ENCODE measurements at regions not wholly inside any gene's neighbourhood (a gene's known extent, or its start where the extent isn't known, plus 50 kb on each side); places are given as distances from the start of the nearest gene placed in this dataset.

DNA sequence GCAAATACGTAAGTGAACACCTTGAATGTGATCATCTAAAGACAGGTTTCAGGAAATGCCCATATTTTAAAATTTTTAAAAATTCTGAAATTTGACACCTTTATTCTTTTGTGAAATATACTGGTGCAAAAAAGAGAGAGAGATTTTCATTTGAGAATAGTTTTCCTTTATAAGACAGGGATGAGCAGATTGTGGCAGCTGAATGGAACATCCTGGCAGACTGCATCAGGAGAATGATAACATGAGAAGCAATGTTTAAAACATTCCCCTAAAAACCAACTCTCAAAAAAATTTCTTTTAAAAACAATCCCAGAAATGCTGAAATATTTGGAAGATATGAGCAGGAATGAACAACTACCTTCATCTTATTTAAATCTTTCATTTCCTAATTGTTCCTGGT lies 744.8 kb upstream of the ID2 start:
- Histone ChIP-seq H3K27me3 (replicated peaks; ENCODE audit: insufficient read depth) (no peaks in the 10 kb centered on the region), H3K27ac (no peak overlapping the region), H3K4me3 (no peak overlapping the region), H3K4me1 (ENCODE audit: control insufficient read depth in 1 of 2, low read depth in 2 of 2) (no peaks in the 10 kb centered on the region), H3K9me3 (no peaks in the 10 kb centered on the region), H3K36me3 (no peaks in the 10 kb centered on the region)
- ATAC-seq (ENCODE audit: insufficient number of reproducible peaks, low FRiP score, low read depth) (no peak), DNase-seq (ENCODE audit: low spot score) (no peak)
- no peak for TF ChIP-seq CTCF (IDR thresholded peaks at IDR 0.05)

DNA sequence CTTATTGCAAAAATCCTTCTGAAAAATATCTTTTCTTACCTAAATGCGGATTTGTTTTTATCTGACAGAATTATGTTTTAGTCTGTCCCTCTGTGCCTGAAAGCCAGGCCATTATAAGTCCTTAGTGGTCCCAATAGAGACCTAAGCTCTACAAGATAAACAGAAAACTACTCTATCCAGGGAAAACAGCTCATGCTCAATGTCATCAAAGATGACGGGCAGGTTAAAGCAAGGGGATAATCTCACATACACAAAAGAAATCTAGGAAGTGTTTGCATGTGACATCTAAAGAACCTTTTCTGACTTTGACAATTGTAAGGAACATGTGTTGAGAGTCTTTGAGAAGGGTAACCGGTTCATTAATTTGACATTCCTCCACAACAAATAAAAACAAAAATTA lies 741.1 kb upstream of the ID2 start:
- H3K9me3 ChIP-seq, result no peaks in the 10 kb centered on the region
- no peak overlapping the region for H3K4me3 ChIP-seq
- DNase-seq (ENCODE audit: low spot score) (no peak), ATAC-seq (ENCODE audit: insufficient number of reproducible peaks, low FRiP score, low read depth) (no peak)
- H3K4me1 ChIP-seq (ENCODE audit: control insufficient read depth in 1 of 2, low read depth in 2 of 2), result no peaks in the 10 kb centered on the region
- no peaks in the 10 kb centered on the region for H3K27me3 ChIP-seq (replicated peaks; ENCODE audit: insufficient read depth)
- no peak for TF ChIP-seq CTCF (IDR thresholded peaks at IDR 0.05)
- no peak overlapping the region for H3K27ac ChIP-seq
- no peaks in the 10 kb centered on the region for H3K36me3 ChIP-seq

GRCh38 chr2:7943446-7943845 lies 738.4 kb upstream of the ID2 start:
- no peak for DNase-seq (ENCODE audit: low spot score)
- Histone ChIP-seq H3K4me1 (ENCODE audit: control insufficient read depth in 1 of 2, low read depth in 2 of 2) (no peaks in the 10 kb centered on the region), H3K27me3 (replicated peaks; ENCODE audit: insufficient read depth) (no peaks in the 10 kb centered on the region), H3K27ac (no peak overlapping the region), H3K36me3 (no peaks in the 10 kb centered on the region), H3K4me3 (no peak overlapping the region), H3K9me3 (no peaks in the 10 kb centered on the region)
- ATAC-seq (ENCODE audit: insufficient number of reproducible peaks, low FRiP score, low read depth), result no peak
- no peak for TF ChIP-seq CTCF (IDR thresholded peaks at IDR 0.05)

DNA sequence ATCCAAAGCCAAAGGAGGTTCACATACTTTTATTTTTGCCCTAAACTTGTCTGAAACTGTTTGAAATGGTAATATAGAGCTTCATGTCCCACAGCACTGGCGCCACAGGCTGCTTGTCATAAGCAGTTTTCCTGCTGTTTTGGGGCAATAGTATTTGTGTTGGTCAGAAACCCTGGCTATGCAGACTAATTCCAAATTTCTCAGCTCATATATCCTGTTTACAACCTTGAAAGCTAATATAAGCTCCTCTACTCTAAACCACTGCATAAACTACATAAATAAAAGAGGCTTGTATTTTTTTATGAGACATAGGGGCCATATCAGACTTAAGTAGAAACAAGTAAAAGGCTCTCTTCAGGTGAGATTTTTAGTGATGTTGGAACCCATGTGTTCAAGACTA lies 736.8 kb upstream of the ID2 start:
- Histone ChIP-seq H3K9me3 (no peaks in the 10 kb centered on the region), H3K27ac (no peak overlapping the region), H3K4me3 (no peak overlapping the region), H3K4me1 (ENCODE audit: control insufficient read depth in 1 of 2, low read depth in 2 of 2) (peaks cover 3 to 10% of the 10 kb centered on the region in 2 donors), H3K36me3 (no peaks in the 10 kb centered on the region), H3K27me3 (replicated peaks; ENCODE audit: insufficient read depth) (no peaks in the 10 kb centered on the region)
- ATAC-seq (ENCODE audit: insufficient number of reproducible peaks, low FRiP score, low read depth) (no peak), DNase-seq (ENCODE audit: low spot score) (no peak)
- no peak for TF ChIP-seq CTCF (IDR thresholded peaks at IDR 0.05)

DNA sequence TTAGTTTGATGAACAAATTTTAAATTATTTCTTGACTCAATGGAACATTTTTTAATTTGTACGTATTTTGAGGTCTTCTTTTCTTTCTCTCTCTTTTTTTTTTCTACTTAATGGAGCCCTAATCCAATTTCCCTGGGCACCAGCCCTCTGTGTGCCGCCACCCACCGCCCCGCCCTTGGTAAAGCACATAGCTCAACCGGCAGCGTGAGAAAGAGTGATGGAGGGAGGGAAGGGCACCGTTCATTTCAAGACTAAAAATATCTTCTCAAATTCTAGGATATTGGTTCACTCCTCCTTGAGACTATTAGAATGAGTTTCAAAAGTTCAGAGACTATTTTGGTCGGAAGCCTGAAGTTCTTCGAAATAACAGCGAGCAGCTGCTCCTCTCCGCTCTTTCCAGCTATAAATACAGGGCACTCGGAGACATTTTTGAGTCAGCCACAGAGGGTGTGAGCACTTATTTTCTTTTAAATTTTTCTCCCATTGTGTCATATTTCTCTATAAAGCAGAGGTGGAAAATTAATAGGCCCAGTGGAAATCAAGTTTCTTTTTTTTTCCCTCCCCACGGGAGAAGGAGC lies 731.7 kb upstream of the ID2 start:
- Histone ChIP-seq H3K27ac (peak overlapping the region; percentile 59 to 66), H3K27me3 (replicated peaks; ENCODE audit: insufficient read depth) (no peaks in the 10 kb centered on the region), H3K36me3 (no peaks in the 10 kb centered on the region), H3K4me3 (peak overlapping the region; percentile 52), H3K4me1 (ENCODE audit: control insufficient read depth in 1 of 2, low read depth in 2 of 2) (peaks cover 7 to 21% of the 10 kb centered on the region in 2 donors), H3K9me3 (no peaks in the 10 kb centered on the region)
- DNase-seq (ENCODE audit: low spot score) (no peak), ATAC-seq (ENCODE audit: insufficient number of reproducible peaks, low FRiP score, low read depth) (peak; percentile 97)
- TF ChIP-seq CTCF (IDR thresholded peaks at IDR 0.05), result no peak

Measured in thoracic aorta (tissue), 2 donors.